ENCODE measurements at regions not wholly inside any gene's neighbourhood (a gene's known extent, or its start where the extent isn't known, plus 50 kb on each side); places are given as distances from the start of the nearest gene placed in this dataset.

GRCh38 chr21:27743971-27744564, 777.2 kb upstream of the ADAMTS5 start:
- DNase-seq = no peak

GRCh38 chr21:27741736-27742135, 774.8 kb upstream of the ADAMTS5 start:
- DNase-seq = peak; percentile 36

- DNase-seq = no peak
Observed at GRCh38 chr21:27740084-27740483, 773.2 kb upstream of the ADAMTS5 start.

- DNase-seq = no peak
Observed at GRCh38 chr21:27739187-27739586, 772.3 kb upstream of the ADAMTS5 start.

GRCh38 chr21:27735699-27736098, 768.8 kb upstream of the ADAMTS5 start:
- no peak for DNase-seq

- DNase-seq = no peak
Observed at GRCh38 chr21:27734146-27734545, 767.3 kb upstream of the ADAMTS5 start.

GRCh38 chr21:27725916-27726315, 759.0 kb upstream of the ADAMTS5 start:
- DNase-seq = no peak

GRCh38 chr21:27722095-27722494, 755.2 kb upstream of the ADAMTS5 start:
- no peak for DNase-seq

GRCh38 chr21:27721675-27722074, 754.8 kb upstream of the ADAMTS5 start:
- DNase-seq = no peak

GRCh38 chr21:27719226-27719625, 752.3 kb upstream of the ADAMTS5 start:
- no peak for DNase-seq

GRCh38 chr21:27715131-27715530, 748.2 kb upstream of the ADAMTS5 start:
- no peak for DNase-seq

GRCh38 chr21:27713154-27714109, 746.5 kb upstream of the ADAMTS5 start:
- DNase-seq = no peak

GRCh38 chr21:27704567-27705166, 737.8 kb upstream of the ADAMTS5 start:
- DNase-seq = no peak

GRCh38 chr21:27703791-27704190, 736.9 kb upstream of the ADAMTS5 start:
- peak; percentile 8 for DNase-seq

- peak; percentile 75 for DNase-seq
Observed at GRCh38 chr21:27700974-27701614, 734.2 kb upstream of the ADAMTS5 start.

- DNase-seq = no peak
Observed at GRCh38 chr21:27695246-27695645, 728.4 kb upstream of the ADAMTS5 start.

GRCh38 chr21:27694667-27695066, 727.8 kb upstream of the ADAMTS5 start:
- no peak for DNase-seq

- DNase-seq = no peak
Observed at GRCh38 chr21:27693376-27693775, 726.5 kb upstream of the ADAMTS5 start.

- DNase-seq = no peak
Observed at GRCh38 chr21:27691516-27691915, 724.6 kb upstream of the ADAMTS5 start.

- DNase-seq = no peak
Observed at GRCh38 chr21:27691006-27691405, 724.1 kb upstream of the ADAMTS5 start.

- peak; percentile 40 for DNase-seq
Observed at GRCh38 chr21:27690426-27690825, 723.5 kb upstream of the ADAMTS5 start.

- no peak for DNase-seq
Observed at GRCh38 chr21:27688773-27689172, 721.9 kb upstream of the ADAMTS5 start.

GRCh38 chr21:27683292-27683691, 716.4 kb upstream of the ADAMTS5 start:
- no peak for DNase-seq
